ENCODE measurements at regions not wholly inside any gene's neighbourhood (a gene's known extent, or its start where the extent isn't known, plus 50 kb on each side); places are given as distances from the start of the nearest gene placed in this dataset.
"Not testable (repeated sequence)": the region's sequence is repeated elsewhere in the genome, so short reads cannot be mapped to it uniquely, and the experiment has no call there.

DNA sequence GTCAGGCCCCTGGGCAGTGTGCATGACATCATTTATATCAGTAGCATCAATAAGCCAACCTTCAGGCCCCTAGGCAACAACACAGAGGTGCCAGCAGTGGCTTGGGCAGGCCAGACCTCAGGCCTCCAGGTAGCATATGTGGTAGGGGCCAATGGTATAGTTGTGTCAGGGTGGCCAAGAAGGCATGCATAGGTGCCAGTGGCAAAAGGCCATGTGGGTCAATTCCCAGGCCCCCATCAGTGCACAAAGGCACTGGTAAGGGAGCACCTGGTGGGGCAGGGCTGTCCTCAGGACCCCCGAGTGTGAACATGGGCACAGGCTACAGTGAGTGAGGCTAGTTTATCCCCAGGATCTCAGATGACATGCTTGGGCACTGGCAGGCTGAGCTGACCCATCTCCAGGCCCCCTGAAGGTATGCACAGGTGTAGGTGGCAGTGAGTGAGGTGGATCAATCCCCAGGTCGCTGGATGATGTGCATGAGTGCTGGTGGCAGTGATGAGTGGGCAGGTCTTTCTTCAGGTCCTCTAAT, 244.1 kb upstream of the ZNF385D start:
- no peak for DNase-seq

DNA sequence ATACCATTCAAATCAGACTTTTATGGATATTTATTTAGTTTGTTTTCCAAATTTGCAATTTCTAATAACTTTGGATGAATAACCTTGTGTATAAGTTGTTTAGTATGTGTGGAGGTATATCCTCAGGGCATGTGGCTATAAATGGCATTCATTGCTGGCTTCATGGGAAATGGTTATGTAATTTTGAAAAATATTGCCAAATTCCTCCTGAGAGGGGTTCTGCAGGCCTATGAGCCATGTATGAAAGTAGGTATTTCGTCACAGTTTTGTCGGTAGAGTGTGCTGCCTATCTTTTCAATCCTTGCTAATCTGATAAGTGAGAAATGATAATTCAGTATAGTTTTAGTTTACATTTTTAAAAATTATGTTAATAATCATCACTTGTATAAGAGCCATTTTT, 256.4 kb upstream of the ZNF385D start:
- DNase-seq, result no peak

DNA sequence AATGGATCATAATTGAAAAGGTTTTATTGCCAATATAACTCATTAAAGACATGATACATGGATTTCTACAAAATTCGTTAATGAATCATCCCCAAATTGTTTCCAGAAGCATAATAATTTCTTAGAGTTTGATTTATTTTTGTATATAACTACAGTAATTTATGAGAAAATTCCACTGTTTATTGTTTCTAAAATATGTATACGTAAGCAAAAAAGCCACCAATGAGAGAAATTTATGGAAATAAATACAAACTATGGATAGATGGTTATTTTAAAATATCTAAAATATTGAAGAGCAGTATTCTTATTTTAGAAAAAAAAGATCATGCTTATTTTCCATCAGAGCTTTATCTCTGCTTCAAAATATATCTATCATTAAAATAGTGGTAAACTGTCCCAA, 260.0 kb upstream of the ZNF385D start:
- no peak for DNase-seq

DNA sequence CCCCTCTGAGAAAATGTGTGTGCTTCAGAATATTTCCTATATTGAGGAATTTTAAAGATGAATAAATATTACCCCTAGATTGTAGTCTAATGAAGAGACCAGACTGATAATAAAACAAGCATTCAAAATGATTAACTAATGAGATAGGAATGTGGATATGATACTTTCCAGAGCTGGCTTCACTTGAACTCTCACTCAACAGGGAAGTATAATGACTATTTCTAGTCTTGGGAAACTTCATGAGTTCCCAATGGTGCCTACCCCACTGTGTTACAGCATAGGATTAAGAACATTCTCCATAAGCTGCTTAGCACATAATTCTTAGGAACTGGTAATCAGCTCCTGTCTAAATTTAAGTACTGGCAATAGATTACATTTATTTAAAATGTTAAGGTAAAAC, 261.5 kb upstream of the ZNF385D start:
- no peak for DNase-seq

DNA sequence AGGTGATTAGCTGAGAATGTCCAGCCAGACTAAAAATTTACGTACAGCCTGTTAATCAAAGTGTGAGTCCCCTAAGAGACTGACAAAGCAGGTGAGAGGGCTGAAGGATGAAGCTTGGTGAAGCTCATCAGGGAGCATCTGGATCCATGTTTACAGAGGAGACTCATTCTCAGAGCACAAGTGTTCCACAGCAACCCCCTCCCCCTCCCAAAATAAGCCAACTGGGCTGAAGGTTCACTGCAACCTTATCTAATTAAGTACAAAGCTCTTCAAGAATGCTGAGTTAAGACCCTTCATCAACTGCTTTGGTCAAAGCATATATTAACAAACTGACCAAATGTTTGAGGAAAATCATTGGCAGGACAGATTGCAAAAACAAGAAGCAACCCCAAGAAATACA, 262.6 kb upstream of the ZNF385D start:
- DNase-seq, result no peak

DNA sequence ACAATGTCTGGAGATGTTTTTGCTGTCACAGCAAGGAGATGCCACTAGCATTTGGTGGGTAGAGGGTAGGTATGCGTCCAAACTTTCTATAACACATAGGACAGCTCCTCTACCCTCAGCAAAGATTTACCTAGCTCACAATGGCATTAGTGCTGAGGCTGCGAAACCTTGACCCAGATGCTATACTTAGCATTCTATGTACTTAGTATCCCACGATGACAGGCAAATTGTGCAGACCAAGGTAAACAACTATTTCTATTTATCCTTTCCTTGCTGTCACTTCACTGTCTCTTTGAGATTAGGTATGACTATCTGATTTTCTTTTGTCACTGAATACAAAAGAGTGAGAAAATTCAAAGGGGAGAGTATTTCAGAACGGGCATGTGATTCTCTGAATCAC, 265.2 kb upstream of the ZNF385D start:
- DNase-seq, result no peak

DNA sequence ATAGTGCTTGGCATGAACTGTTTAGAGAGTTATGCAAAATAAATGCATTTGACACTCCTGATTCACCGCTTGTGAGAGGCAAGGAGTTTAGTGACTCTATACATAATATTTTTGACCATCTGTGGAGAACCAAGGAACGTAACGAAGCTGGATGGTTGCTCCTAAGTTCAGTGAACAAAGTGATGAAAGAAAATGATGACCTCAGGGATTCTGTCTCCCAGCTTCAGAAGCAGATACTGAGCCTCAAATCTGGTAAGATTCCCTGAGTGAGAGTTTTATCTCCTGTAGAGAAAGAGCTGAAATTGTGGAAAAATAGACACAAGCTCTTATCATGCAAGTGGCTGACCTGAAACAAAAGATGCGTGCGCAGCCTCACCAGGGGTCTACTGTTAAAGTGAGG, 273.6 kb upstream of the ZNF385D start:
- DNase-seq, result not testable (repeated sequence)

DNA sequence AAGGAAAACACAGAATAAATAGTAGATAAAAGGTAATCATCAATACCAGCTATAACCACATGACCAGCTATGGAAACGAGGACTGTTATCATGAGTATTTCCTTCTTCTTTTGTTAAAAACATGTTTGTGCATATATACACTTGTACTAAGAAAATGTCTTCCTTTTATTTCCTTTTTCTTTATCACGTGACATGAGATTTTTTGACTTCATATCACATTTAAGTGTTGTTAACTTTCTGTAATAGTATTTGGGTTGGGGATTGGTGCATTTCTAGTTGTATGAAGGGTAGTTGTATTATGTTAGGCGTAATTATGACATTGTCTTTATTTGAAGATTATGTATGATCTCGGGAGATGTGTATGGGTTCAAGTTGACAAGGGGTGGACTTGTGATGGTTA, 278.5 kb upstream of the ZNF385D start:
- DNase-seq, result no peak

DNA sequence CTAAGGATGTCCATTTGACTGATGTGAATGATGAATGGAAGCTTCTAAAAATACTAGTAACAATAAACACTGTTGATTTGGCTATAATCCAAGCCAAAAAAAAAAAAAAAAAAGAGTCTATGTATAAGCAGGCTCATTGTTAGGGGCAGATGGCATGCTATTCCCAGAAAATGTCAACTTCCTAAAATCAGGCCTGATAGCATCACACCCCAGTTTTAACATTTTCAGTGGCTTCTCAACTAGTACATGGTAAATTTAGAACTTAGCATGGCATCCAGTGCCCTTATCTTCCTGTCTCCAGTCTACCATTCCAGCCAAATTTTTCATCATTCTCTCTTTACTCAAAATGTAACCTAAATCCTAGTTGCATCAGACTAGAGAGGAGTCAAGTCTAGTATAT, 288.2 kb upstream of the ZNF385D start:
- DNase-seq, result no peak

DNA sequence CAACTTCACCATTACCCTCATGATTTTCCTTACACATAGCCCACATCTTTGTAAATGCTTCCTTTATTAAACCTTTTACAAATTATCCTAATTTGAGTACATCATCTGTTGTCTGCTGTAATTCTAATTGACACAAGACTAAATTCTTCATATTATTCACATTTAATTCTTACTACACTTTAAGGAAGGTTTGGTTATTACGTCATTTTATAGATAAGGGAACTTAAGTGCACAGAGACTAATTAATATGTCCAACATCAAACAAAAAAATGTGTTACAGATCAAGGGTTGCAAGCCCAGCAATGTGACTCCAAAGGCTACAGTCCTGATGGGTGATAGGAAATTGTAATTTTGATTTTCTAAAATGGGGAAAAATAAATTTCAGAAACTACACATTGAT, 289.1 kb upstream of the ZNF385D start:
- no peak for DNase-seq

DNA sequence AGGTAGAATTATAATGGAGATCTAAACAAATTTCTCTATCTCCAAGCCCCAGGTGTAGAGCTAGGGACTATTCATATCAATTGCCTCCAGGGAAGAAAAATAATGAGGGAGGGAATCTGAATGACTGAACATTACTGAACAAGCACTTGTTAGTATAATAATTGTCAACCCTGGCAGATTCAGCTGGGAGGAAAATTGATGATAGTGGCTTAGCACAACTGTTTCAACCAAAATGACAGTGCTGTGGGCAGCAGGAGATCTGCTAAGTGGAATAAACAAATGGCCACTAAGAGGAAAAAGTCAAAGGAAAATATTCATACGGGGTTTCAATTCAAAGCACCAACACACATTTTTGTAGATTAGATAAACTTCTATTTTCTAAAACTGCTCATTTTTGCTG, 294.9 kb upstream of the ZNF385D start:
- DNase-seq, result no peak

DNA sequence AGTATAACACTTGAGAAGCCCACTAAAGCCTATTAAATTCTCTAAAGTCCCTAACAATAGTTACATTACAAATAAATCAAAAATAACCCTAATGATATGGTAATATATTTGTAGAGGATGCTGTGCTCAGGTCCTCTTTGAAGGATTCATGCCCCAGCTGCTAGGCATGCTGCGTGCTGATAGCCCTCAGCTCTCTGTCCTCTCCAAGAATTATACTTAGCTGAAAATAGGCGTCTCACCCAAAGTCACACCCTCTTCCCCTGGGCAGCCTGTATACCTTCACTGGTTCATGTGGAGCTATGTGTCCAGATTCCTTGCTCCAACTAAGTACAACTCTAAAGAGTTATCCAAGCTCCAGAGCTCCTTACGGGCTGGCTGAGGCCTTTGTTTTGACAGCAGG, 312.5 kb upstream of the ZNF385D start:
- no peak for DNase-seq

DNA sequence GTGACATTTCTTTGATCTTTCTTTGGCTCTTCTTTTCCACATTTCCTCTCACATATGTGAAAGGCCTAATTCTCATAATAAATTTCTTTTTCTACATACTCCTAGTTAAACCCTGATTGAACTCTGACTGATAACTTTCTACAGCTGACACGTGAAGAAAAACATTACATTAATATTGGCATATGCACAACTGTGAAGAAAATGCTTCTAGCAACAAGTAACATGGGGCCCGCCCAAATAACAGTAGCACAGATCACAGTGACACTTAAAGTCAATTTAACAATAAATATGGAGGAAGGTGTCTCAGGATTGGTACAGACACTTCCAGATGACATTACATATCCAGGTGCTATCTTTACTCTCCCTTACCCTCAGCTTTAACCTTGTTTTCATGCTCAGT, 317.6 kb upstream of the ZNF385D start:
- no peak for DNase-seq

DNA sequence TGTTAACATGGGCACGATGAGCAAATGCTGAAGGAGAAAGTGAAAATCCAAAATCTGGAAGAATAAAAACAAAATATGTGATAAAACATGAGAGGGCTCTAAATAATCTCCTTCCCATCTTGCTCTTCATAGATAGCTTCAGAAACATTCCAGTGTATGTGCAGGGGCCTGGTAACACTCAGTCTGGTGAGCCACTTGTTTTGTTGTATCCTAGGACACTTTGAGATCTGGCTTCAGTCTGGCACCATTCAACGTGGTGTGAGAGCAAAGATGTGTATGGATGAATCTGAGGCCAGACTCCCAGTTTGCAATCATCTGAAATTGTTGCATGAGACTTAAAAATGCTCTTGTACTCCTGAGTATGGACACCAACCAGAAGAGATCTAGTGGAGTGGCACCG, 337.2 kb upstream of the ZNF385D start:
- no peak for DNase-seq

DNA sequence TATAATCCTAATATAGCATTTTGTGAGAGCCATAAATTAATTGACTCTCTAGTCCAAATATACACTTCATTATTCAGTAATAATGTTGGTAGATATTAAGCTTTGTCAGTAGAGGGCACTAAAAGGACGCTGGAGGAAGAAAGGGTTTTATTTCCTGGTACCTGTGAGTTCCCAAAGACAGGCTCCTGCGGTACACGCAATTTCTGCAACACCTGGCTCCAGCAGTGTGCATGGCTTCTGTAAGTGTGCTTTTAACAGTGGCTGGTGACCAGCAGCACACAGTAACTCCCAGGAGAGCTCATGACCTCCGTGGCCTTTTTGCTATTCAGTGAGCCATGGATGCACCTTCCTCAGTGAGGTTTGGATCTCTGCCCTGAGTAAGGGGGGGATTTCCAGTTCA, 338.3 kb upstream of the ZNF385D start:
- DNase-seq, result no peak

DNA sequence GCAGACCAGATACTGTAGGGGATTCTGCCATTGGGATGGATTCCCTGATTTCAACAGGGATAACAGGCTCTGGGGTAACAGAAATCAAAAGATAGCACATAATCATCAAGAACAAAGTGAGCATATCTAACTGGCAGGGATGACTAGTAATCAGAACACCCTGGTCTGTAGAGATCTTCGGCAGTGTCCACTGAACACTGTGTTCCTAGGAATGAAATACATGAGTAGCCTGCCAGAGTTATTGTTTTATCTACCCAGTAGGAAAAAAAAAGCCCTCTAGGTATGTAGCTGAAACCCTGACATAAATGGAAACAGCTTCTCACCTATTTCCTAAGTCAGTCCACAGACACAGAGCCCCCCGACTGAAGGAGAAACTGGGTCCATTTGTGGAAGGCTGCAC, 340.3 kb upstream of the ZNF385D start:
- no peak for DNase-seq

DNA sequence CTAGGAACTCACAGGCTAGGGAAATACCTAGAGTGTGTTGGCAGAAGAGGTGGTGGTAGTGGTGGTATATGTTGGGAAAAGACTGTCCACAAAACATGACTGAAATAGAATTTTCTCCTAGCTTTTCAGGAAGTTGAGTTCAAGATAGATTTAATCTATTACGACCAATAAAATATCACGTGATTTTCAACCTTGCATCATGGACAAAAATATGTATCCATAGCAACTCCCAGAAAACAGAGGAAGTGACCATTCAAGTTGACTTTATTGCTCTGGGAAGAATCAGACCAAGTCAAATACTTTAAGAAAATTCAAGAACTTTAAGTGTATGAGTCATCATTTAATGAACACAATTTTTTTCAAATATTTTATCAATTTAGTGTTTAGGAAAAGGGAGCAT, 347.0 kb upstream of the ZNF385D start:
- no peak for DNase-seq

DNA sequence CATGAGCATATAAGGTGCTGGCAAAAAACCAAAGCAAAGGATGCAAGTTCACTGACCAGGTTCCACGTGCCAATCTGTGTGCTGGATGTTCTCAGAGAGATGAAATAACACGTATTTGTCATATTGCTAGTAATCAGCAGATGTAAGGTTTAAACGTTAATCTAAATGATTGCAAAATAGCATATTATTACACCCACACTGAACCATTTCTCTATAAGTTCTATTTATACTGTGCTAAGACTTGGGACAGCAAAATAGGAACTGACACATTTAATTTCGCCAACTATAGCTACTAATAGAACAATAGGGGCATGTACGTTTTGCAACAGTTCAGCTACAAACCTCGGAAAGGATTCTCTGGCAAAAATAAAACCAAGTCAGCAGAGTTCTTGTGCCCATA, 350.3 kb upstream of the ZNF385D start:
- no peak for DNase-seq

DNA sequence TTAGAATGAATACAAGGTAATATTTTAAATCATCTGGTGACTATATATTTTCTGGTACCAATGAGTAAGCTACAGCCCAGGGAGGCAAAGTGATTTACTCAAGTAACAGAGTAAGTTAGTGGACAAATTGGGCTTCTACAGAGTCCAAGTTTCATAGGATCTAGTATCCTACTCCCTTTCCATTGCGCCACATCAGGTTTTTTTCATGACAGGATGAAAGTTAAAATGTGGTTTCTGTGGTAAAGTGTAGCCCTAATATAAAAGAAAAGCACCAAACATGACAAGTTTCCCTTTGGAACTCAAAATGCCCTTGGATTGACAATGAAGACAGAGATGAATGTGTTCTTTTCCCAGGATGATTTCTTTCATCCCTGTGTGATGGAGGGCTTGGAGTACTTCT, 350.8 kb upstream of the ZNF385D start:
- DNase-seq, result no peak

DNA sequence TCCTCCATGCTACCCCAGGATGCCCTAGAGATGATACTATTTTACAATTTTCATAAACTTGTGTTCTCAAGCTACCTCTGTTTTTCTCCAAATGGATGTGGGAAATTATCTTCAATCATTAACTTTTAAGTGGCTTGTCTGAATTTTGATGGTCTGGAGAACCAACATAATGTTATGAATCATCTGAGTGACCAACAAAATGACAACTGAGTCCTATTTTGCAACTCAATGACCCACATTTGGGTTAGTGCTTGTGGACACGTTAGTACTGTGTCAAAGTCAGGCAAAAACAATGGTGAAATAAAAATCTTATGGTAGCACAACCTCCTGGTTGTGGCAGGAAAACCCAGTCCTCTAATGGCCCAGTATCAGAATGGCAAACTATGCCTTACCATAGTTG, 352.4 kb upstream of the ZNF385D start:
- no peak for DNase-seq

DNA sequence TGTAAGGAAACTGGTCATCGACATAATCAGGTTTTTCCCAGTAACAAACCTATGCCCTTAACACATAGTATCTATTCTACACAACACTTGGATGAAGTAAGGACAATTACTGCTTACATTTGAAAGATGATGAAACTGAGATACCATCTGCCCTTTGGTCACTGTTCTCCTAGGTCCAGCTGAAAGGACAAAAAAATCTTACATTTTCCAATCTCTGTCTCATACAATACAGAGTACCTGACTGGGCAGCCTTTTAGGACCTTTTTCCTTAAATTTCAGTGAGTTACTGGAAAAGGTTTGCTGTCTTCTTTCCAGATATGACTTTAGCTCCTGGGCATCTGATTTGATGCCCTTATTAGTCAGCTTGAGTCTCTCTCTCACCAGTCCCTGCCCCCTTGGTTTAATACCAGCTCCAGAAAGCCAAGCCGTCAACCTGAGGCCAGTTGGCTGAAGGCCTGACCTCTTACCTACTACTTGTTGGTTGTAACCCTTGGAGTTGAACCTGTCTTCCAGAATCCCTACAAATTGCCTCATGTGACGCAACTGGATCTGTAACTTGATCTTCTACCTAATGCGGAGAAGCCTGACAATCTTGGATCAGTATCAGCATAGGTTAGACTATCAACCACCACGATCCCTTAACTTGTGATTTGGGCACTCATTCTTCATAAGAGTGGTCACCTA, 355.3 kb upstream of the ZNF385D start:
- DNase-seq, result no peak

DNA sequence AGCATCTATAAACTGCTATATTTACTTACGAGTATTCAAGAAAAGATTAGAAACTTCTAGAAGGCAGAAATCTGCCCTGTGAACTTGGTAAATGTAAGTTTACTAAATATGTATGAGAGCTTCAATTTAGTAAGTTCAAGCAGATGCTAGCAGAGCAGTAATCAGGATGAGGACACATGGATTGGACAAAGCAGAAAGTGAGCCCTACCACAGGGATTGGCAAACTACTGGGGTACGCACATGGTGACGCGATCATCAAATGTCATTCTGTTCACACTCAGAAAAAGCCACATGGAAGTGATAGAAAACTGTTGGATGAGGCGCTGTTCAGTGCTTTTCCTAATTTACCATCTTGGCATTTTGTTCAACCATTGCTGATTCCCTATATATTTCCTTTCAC, 360.2 kb upstream of the ZNF385D start:
- no peak for DNase-seq

DNA sequence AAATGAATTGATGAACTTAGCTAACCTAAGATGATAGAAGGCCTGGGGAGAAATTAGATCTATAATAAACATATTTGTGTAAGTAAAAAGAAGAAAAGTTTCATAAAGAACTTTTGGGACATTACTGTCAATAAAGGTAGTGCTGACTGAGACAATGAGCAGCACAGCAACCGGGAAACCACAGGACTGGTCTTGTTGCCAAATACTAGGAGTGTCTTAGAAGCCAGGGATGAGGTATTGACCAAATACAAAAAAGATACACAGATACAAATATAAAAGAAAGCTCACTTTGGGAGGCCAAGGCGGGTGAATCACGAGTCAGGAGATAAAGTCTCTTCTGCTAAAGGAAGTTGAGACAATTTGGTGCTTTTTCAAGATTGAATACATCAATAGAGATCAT, 362.4 kb upstream of the ZNF385D start:
- no peak for DNase-seq

DNA sequence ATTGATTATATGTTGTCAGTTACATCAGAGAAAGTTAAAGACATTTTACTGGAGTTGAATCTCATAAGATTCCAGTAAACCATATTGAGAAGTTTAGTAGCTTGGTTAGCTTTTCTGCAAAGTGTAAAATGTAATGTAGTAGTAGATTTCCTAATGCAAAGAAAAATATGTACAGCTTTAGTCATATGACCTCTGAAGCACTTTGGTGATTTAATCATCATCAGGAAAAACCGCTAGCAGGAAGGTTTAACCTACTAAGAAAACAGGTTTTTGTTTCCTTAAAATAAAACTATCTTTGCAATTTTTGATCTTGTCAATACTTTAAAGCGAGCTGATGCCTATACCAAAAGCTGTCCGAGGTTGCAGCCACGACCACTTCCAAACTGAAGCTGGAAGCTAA, 364.6 kb upstream of the ZNF385D start:
- DNase-seq, result no peak

DNA sequence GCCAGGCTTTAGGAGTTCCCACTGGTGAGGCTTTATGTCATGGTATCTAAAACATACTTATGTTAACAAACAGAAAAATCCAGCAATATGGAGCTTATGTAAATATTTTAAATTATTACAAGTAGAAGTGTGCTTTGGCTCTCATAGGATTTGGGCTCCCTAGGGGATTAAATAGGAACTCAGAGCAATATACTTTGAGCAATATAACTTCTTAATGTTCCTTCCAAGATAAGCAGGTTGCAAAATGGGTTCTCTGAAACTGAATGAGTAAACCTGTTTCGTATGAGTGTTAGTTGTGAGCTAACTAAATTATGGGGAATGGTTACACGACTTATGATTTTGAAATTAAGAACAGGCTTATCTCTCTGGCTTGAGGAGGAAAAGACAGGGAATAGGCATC, 366.1 kb upstream of the ZNF385D start:
- DNase-seq, result no peak
